Adrenal gland (tissue), 9 donors: ENCODE measurements at regions not wholly inside any gene's neighbourhood (a gene's known extent, or its start where the extent isn't known, plus 50 kb on each side); places are given as distances from the start of the nearest gene placed in this dataset.

Source experiments
- DNase-seq, 7 donors: peaks; one replicate each; pipeline ENCODE4 v3.0.0-alpha.2; 2019 to 2020
- H3K27ac ChIP-seq, 5 donors: fragments of 200-600 bp; sonication (generic) in 4 of 5; 1 replicate in 3 of 5; 2 replicates in 2 of 5; pipeline versions ENCODE4 v1.5.1 to v1.8.0; 2016 to 2020; ENCODE audit warnings: mild to moderate bottlenecking in 1 of 5
- H3K27me3 ChIP-seq: fragments of 200-600 bp; 2 replicates; pipeline ENCODE4 v1.8.0; 2021
- H3K36me3 ChIP-seq, 2 donors: fragments of 200-600 bp; replicated peaks in 1 of 2; 1 replicate in 1 of 2; 2 replicates in 1 of 2; pipeline versions ENCODE4 v1.5.1 to v1.8.0; 2018 to 2022
- H3K4me1 ChIP-seq, 2 donors: fragments of 200-600 bp; replicated peaks in 1 of 2; 1 replicate in 1 of 2; 2 replicates in 1 of 2; pipeline versions ENCODE4 v1.5.1 to v1.8.0; 2018 to 2021
- H3K4me3 ChIP-seq, 4 donors: fragments of 200-600 bp; sonication (generic) in 3 of 4; one replicate each; pipeline ENCODE4 v1.5.1; 2016 to 2018
- H3K9me3 ChIP-seq, 3 donors: fragments of 200-600 bp; sonication (generic) in 1 of 3; replicated peaks in 1 of 3; 1 replicate in 2 of 3; 2 replicates in 1 of 3; pipeline versions ENCODE4 v1.5.1 to v1.8.0; 2016 to 2021
- POLR2A ChIP-seq, 2 donors: fragments of 450-650 bp; IDR thresholded peaks; one replicate each; pipeline ENCODE4 v1.6.1; 2017; ENCODE audit warnings: antibody characterized with exemption in 2 of 2, mild to moderate bottlenecking in 2 of 2, moderate library complexity in 1 of 2
- WGBS, 4 donors: extraction: QIAGEN DNeasy Blood & Tissue Kit in 2 of 4; methylation state at CpG; one replicate each; pipeline versions ENCODE4 v1.1.5 to v1.1.7; 2013 to 2017; 5-methylcytosine and 5-hydroxymethylcytosine counted together
- intact Hi-C, 2 donors: fragments of 100-400 bp; cut with DNase I; formaldehyde crosslinking; loops; one replicate each; pipeline versions ENCODE4 v1.14.1 to v1.15.0; 2022 to 2023
- TF ChIP-seq, protein P1 (sequence below), 6 experiments: fragments of 450-650 bp in 4 of 6; fragments of 200-600 bp in 2 of 6; sonication (generic) in 1 of 6; IDR thresholded peaks; 1 replicate in 5 of 6; 2 replicates in 1 of 6; pipeline versions ENCODE4 v1.5.1 to v1.8.0; 2016 to 2021; ENCODE audit warnings: antibody characterized with exemption in 6 of 6, mild to moderate bottlenecking in 2 of 6, moderate library complexity in 1 of 6
- donor health status: healthy with polysubstance abuse.
- donor health status: Bipolar disorder and iron deficiency.
- donor health status: DM: yes; HTN: yes; CAD: no.
- donor health status: DM: no; HTN: no; CAD: no.
- donor health status: DM: no; HTN: no; CAD: no.

DNA sequence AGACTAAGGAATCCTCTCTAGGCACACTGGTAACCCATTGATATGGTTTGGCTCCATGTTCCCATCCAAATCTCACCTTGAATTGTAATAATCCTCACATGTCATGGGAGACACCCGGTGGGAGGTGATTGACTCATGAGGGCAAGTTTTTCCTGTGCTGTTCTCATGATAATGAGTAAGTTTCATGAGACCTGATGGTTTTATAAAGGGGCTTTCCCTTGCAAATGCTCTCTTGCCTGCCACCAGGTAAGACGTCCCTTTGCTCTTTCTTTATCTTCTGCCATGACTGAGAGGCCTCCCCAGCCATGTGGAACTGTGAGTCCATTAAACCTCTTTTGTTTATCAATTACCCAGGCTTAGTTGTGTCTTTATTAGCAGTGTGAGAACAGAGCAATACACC, 81.4 kb upstream of the GPC6 start:
- Histone ChIP-seq H3K27ac (no peak overlapping the region), H3K9me3 (no peaks in the 10 kb centered on the region), H3K27me3 (no peaks in the 10 kb centered on the region), H3K4me1 (no peaks in the 10 kb centered on the region), H3K36me3 (no peaks in the 10 kb centered on the region), H3K4me3 (no peak overlapping the region)
- TF ChIP-seq POLR2A (IDR thresholded peaks at IDR 0.05) = no peak
- TF ChIP-seq, protein P1, sequence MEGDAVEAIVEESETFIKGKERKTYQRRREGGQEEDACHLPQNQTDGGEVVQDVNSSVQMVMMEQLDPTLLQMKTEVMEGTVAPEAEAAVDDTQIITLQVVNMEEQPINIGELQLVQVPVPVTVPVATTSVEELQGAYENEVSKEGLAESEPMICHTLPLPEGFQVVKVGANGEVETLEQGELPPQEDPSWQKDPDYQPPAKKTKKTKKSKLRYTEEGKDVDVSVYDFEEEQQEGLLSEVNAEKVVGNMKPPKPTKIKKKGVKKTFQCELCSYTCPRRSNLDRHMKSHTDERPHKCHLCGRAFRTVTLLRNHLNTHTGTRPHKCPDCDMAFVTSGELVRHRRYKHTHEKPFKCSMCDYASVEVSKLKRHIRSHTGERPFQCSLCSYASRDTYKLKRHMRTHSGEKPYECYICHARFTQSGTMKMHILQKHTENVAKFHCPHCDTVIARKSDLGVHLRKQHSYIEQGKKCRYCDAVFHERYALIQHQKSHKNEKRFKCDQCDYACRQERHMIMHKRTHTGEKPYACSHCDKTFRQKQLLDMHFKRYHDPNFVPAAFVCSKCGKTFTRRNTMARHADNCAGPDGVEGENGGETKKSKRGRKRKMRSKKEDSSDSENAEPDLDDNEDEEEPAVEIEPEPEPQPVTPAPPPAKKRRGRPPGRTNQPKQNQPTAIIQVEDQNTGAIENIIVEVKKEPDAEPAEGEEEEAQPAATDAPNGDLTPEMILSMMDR (IDR thresholded peaks at IDR 0.05) = no peak
- intact Hi-C loops = no loop called here
- 72 to 86% (median 79%) methylated on average over 2 of the region's 2 CpGs for WGBS, 4 donors
- no peak for DNase-seq

- peak in 3 of 7 donors; percentile 8 to 23 (median 18) for DNase-seq
- Histone ChIP-seq H3K36me3 (no peaks in the 10 kb centered on the region), H3K9me3 (no peaks in the 10 kb centered on the region), H3K4me3 (no peak overlapping the region), H3K27ac (no peak overlapping the region), H3K27me3 (no peaks in the 10 kb centered on the region), H3K4me1 (no peaks in the 10 kb centered on the region)
- WGBS, 4 donors = 35 to 47% (median 37%) methylated on average over 4 of the region's 4 CpGs
- intact Hi-C loops = no loop called here
- TF ChIP-seq, protein P1 (IDR thresholded peaks at IDR 0.05) = no peak
- TF ChIP-seq POLR2A (IDR thresholded peaks at IDR 0.05) = no peak
These were observed 79.9 kb upstream of the GPC6 start for GRCh38 chr13:93146584-93147297.

DNA sequence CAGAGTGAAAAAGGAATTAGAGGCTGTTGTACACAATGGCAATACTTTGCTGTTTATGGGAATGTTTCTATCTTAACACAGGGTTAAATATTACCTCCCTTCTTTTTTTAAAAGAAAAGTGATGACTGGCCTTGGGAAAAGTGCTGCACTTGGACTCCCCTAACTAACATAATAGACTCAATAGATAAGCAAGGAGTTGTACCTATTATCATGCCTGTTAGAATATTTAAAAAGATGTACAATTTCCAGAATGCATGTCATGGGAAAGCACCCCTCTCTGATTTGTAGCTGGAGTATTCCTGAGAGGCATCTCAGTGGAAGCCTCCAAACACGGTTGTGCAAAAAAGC, 79.3 kb upstream of the GPC6 start:
- no peaks in the 10 kb centered on the region for H3K36me3 ChIP-seq
- H3K9me3 ChIP-seq = no peaks in the 10 kb centered on the region
- DNase-seq = no peak
- no peak overlapping the region for H3K4me3 ChIP-seq
- no peak for TF ChIP-seq POLR2A (IDR thresholded peaks at IDR 0.05)
- TF ChIP-seq, protein P1 (IDR thresholded peaks at IDR 0.05) = no peak
- intact Hi-C loops = no loop called here
- 42 to 90% (median 53%) methylated on average over 1 of the region's 1 CpG for WGBS, 4 donors
- no peaks in the 10 kb centered on the region for H3K4me1 ChIP-seq
- H3K27ac ChIP-seq = no peak overlapping the region
- no peaks in the 10 kb centered on the region for H3K27me3 ChIP-seq

DNA sequence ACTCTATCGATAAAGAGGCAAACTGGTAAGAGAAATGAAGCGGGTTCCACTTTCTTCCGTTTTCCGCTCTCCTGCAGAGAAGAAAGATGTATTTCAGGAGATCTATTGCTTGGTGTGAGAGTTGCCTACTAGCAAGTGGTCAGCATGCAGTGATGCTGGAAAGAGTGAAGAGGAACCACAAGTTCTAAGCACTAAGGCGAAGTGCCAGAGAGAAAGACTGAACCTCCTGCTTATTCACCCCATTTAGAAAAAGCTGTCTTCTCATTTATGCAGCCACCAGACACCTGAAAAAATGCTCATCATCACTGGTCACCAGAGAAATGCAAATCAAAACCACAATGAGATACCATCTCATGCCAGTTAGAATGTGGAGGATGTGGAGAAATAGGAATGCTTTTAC, 78.7 kb upstream of the GPC6 start:
- Histone ChIP-seq H3K4me1 (no peaks in the 10 kb centered on the region), H3K4me3 (no peak overlapping the region), H3K27me3 (no peaks in the 10 kb centered on the region), H3K9me3 (no peaks in the 10 kb centered on the region), H3K27ac (no peak overlapping the region), H3K36me3 (no peaks in the 10 kb centered on the region)
- intact Hi-C loops = no loop called here
- TF ChIP-seq, protein P1 (IDR thresholded peaks at IDR 0.05) = no peak
- no peak for TF ChIP-seq POLR2A (IDR thresholded peaks at IDR 0.05)
- 91 to 96% (median 95%) methylated on average over 5 of the region's 5 CpGs for WGBS, 4 donors
- DNase-seq = no peak
